ENCODE measurements at regions not wholly inside any gene's neighbourhood (a gene's known extent, or its start where the extent isn't known, plus 50 kb on each side); places are given as distances from the start of the nearest gene placed in this dataset.

GRCh38 chr5:2302169-2302568 lies 419.4 kb upstream of the IRX4 start:
- TF ChIP-seq CTCF (IDR thresholded peaks at IDR 0.05) (no peak), POLR2AphosphoS5 (IDR thresholded peaks at IDR 0.05) (no peak)

All from suprapubic skin (tissue), 3 donors.